ENCODE measurements at regions not wholly inside any gene's neighbourhood (a gene's known extent, or its start where the extent isn't known, plus 50 kb on each side); places are given as distances from the start of the nearest gene placed in this dataset.

DNA sequence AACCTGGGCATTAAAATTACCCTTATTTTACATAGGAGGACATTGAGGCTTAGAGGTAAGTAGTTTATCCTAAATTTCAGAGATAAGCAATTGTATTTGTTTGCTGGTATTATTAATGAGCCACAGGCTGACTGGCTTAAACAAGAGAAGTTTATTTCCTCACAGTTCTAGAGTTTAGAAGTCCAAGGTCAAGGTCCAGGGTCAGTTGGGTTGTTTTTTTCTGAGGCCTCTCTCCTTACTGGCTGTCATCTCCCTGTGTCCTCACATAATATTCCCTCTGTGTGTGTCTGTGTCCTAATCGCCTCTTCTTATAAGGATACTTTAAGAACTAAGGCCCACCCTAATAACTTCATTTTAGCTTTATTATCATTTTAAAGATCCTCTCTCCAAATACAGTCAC lies 294.9 kb upstream of the ATP5MC3 start:
- 89% methylated on average over 1 of the region's 1 CpG for WGBS
- intact Hi-C loops (cut with DNase I) = no loop called here

DNA sequence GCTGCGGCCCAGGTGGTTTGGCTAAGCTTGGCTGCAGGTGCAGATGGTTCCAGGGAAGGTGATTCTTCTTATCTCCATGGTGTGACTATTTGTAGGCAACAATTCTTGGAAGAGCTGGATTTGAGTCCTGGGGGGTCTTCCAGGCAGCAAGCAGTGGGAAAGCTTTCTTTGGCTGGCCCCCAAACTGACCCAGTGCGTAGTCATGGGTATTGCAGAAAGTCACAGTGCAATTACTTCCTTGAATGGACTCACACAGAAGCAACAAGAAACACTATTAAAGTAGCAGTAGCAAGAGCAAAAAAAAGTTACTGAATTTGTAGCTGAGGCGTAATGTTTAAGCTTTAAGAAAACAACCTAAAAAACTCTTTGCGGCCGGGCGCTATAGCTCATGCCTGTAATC lies 293.6 kb upstream of the ATP5MC3 start:
- TF ChIP-seq POLR2AphosphoS5 (IDR thresholded peaks at IDR 0.05) = no peak
- TF ChIP-seq, protein P1, sequence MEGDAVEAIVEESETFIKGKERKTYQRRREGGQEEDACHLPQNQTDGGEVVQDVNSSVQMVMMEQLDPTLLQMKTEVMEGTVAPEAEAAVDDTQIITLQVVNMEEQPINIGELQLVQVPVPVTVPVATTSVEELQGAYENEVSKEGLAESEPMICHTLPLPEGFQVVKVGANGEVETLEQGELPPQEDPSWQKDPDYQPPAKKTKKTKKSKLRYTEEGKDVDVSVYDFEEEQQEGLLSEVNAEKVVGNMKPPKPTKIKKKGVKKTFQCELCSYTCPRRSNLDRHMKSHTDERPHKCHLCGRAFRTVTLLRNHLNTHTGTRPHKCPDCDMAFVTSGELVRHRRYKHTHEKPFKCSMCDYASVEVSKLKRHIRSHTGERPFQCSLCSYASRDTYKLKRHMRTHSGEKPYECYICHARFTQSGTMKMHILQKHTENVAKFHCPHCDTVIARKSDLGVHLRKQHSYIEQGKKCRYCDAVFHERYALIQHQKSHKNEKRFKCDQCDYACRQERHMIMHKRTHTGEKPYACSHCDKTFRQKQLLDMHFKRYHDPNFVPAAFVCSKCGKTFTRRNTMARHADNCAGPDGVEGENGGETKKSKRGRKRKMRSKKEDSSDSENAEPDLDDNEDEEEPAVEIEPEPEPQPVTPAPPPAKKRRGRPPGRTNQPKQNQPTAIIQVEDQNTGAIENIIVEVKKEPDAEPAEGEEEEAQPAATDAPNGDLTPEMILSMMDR (IDR thresholded peaks at IDR 0.05) = no peak
- TF ChIP-seq EP300 (IDR thresholded peaks at IDR 0.05) = no peak
- TF ChIP-seq POLR2A (IDR thresholded peaks at IDR 0.05; ENCODE audit: low read depth) = no peak
- H3K4me1 ChIP-seq = no peaks in the 10 kb centered on the region
- no peaks in the 10 kb centered on the region for H3K27me3 ChIP-seq
- H3K4me3 ChIP-seq = no peak overlapping the region
- 97% methylated on average over 6 of the region's 6 CpGs for WGBS
- no peaks in the 10 kb centered on the region for H3K36me3 ChIP-seq
- DNase-seq (ENCODE audit: extremely low spot score) = no peak
- H3K9me3 ChIP-seq = no peaks in the 10 kb centered on the region
- no peak overlapping the region for H3K27ac ChIP-seq (replicated peaks in 1 of 4)
- intact Hi-C loops (cut with DNase I) = no loop called here

More for the DNA sequence above, 294.9 kb upstream of the ATP5MC3 start:
- TF ChIP-seq, protein P1 (IDR thresholded peaks at IDR 0.05) = no peak
- TF ChIP-seq EP300 (IDR thresholded peaks at IDR 0.05) (no peak), POLR2A (IDR thresholded peaks at IDR 0.05; ENCODE audit: low read depth) (no peak), POLR2AphosphoS5 (IDR thresholded peaks at IDR 0.05) (no peak)
- no peak for DNase-seq (ENCODE audit: extremely low spot score)
- H3K9me3 ChIP-seq = no peaks in the 10 kb centered on the region
- H3K36me3 ChIP-seq = no peaks in the 10 kb centered on the region
- H3K4me1 ChIP-seq = no peaks in the 10 kb centered on the region
- no peak overlapping the region for H3K4me3 ChIP-seq
- H3K27me3 ChIP-seq = no peaks in the 10 kb centered on the region
- no peak overlapping the region for H3K27ac ChIP-seq (replicated peaks in 1 of 4)

DNA sequence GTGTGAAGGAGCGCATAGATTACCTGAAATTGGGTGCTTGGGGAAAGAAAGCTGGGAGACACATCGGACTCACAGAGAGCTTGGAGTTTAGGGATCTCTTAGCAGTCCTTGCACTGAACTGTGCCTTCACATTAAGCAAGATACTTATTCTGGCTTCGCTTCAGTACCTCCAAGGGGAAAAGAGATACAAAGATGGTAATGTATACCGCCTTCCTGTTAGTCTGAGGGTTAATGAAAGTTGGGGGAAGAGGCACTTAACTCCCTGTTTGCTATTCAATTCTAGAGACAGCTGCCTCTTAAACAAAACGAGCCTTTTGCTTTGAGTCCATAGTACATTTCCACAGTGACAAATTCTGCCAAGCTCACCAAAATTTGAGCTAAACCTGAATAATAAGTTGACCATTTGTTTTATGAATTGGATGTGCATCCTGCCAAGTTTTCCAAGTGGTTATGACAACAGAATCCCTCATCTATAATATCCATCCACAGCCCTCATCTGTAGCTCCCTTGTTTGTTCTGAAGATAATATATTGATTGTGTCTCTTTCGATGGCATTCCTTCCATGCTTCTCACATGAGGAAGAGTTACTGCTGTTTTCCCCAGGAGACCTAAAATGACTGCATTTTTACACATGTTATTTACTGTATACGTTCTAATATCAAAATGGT lies 287.1 kb upstream of the ATP5MC3 start:
- no peaks in the 10 kb centered on the region for H3K36me3 ChIP-seq
- intact Hi-C loops (cut with DNase I) = no loop called here

DNA sequence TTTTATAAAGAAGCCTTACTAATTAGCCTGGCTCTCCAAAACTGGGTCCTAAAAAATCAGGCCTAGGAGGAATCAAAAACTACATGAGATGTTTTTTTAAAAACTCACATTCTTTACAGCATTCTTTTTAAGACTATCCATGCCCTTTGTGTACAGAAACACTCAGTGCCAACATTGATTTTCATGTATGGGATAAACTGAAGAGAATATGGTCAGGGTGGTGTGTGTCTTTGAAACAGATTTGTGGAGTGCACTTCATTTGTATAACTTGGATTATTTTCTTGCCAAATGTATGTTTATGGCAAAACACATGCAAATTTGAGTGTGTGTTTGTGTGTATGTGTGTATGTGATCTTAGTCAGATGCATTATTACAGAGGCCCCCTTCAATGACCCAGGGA lies 283.6 kb upstream of the ATP5MC3 start:
- TF ChIP-seq POLR2AphosphoS5 (IDR thresholded peaks at IDR 0.05) = no peak
- TF ChIP-seq EP300 (IDR thresholded peaks at IDR 0.05) = no peak
- TF ChIP-seq POLR2A (IDR thresholded peaks at IDR 0.05; ENCODE audit: low read depth) = no peak
- TF ChIP-seq, protein P1 (IDR thresholded peaks at IDR 0.05) = no peak
- Histone ChIP-seq H3K9me3 (no peaks in the 10 kb centered on the region), H3K27me3 (no peaks in the 10 kb centered on the region), H3K27ac (replicated peaks in 1 of 4) (no peak overlapping the region), H3K4me1 (no peaks in the 10 kb centered on the region), H3K4me3 (no peak overlapping the region), H3K36me3 (no peaks in the 10 kb centered on the region)
- no peak for DNase-seq (ENCODE audit: extremely low spot score)
- intact Hi-C loops (cut with DNase I) = no loop called here

More for the DNA sequence above, 287.1 kb upstream of the ATP5MC3 start:
- no peak for DNase-seq (ENCODE audit: extremely low spot score)
- TF ChIP-seq POLR2AphosphoS5 (IDR thresholded peaks at IDR 0.05) = no peak
- TF ChIP-seq POLR2A (IDR thresholded peaks at IDR 0.05; ENCODE audit: low read depth) = no peak
- TF ChIP-seq, protein P1 (IDR thresholded peaks at IDR 0.05) = no peak
- TF ChIP-seq EP300 (IDR thresholded peaks at IDR 0.05) = no peak
- Histone ChIP-seq H3K4me1 (no peaks in the 10 kb centered on the region), H3K27me3 (no peaks in the 10 kb centered on the region), H3K27ac (replicated peaks in 1 of 4) (no peak overlapping the region), H3K4me3 (no peak overlapping the region), H3K9me3 (no peaks in the 10 kb centered on the region)
- WGBS = 70% methylated on average over 7 of the region's 7 CpGs

DNA sequence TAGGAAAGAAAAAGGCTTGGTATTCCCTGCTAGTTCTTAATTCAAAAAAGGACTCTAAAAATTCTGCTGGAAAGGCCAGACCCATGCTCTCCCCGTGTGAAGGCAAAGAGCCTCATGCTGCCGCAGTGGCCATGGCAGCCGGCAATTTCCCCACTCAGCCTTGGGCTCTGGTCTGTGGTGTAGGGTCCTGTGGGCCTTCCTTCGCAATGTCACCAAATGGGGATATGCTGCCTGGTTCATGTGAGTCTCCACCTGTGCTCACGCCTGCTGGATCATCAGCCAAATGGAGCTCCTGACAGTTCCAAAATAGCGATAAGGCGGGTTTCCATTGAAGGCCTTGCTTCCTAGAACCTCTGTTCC lies 282.8 kb upstream of the ATP5MC3 start:
- Histone ChIP-seq H3K27me3 (no peaks in the 10 kb centered on the region), H3K4me1 (no peaks in the 10 kb centered on the region), H3K9me3 (no peaks in the 10 kb centered on the region), H3K36me3 (no peaks in the 10 kb centered on the region), H3K4me3 (no peak overlapping the region), H3K27ac (replicated peaks in 1 of 4) (no peak overlapping the region)
- 94% methylated on average over 7 of the region's 7 CpGs for WGBS
- intact Hi-C loops (cut with DNase I) = no loop called here
- TF ChIP-seq POLR2A (IDR thresholded peaks at IDR 0.05; ENCODE audit: low read depth) (no peak), POLR2AphosphoS5 (IDR thresholded peaks at IDR 0.05) (no peak), EP300 (IDR thresholded peaks at IDR 0.05) (no peak)
- TF ChIP-seq, protein P1 (IDR thresholded peaks at IDR 0.05) = no peak
- peak; percentile 62 for DNase-seq (ENCODE audit: extremely low spot score)

Data from esophagus muscularis mucosa (tissue), 4 donors.